ENCODE measurements at regions not wholly inside any gene's neighbourhood (a gene's known extent, or its start where the extent isn't known, plus 50 kb on each side); places are given as distances from the start of the nearest gene placed in this dataset.
"Not testable (repeated sequence)": the region's sequence is repeated elsewhere in the genome, so short reads cannot be mapped to it uniquely, and the experiment has no call there.

DNA sequence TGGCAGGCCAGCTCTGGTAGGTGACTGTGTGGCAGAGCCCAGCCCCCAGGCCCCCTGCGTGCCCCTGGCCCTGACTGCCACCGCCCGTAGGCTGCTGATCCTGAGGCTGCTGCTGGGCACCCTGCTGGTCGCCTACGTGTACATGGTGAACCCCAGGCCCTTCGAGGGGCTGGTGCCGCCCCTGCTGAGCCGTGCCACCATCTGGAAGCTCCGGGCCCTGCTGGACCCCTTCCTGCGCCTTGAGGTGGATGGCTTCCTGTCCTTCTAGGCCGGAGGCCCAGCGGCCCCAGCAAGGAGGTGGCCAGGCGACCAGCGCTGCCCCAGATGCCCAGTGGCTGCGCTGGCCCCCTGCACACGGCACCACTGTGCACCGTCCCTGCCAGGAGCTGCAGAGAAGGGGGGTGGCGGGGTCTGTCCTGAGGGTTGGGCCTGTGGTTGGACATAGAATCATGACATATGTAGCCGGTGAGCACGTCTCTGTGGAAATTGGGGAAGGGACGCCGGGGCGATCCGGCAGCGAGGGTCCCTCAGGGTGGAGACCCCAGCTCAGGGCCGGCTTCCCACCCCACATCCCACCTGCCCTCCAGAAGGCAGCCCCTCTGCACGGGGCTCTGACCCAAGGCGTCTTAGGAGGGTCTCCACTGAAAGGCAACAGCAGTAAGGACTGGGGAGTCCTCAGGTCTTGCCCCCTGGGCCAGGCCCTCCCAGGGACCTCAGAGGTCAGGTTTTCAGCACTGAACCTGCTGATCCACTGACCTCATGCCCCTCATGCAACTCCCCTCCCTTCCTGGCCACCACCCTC is 185.4 kb downstream of the IGLL1 start:
- Mint-ChIP-seq H3K9me3 (no peaks in the 10 kb centered on the region), H3K36me3 (no peaks in the 10 kb centered on the region), H3K4me3 (no peak overlapping the region), H3K27ac (no peak overlapping the region), H3K27me3 (peaks cover 17% of the 10 kb centered on the region), H3K4me1 (peaks cover 7% of the 10 kb centered on the region)
- no peak for ATAC-seq

DNA sequence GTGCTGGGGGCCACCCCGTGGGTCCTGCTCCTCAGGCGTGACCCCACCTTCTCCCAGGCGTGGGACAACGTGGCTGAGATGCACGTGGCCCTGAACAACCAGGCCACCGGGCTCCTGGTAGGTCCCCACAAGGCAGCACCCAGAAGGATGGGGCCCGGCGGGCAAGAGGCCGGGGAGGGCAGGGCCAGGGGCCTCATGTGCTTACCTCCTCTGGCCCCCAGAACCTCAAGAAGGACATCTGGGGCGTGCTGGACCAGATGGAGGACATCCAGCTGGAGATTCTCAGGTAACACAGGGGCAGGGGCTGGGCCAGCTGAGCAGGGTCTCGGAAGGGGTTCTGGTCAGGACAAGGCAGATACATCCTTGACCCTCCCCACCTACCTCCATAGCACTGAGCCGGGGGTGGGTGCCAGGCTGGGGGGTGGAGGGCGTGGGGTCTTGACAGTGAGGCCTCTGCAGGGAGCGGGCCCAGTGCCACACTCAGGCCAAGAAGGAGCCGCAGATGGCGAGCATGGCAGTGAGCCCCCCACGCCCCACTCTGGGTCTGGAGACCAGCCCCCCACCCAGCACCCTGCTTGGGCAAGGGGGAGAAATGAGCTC is 186.3 kb downstream of the IGLL1 start:
- Mint-ChIP-seq H3K36me3 (no peaks in the 10 kb centered on the region), H3K27me3 (peaks cover 17% of the 10 kb centered on the region), H3K9me3 (no peaks in the 10 kb centered on the region), H3K4me1 (peaks cover 3% of the 10 kb centered on the region), H3K27ac (no peak overlapping the region), H3K4me3 (no peak overlapping the region)
- peak; percentile 1 for ATAC-seq

DNA sequence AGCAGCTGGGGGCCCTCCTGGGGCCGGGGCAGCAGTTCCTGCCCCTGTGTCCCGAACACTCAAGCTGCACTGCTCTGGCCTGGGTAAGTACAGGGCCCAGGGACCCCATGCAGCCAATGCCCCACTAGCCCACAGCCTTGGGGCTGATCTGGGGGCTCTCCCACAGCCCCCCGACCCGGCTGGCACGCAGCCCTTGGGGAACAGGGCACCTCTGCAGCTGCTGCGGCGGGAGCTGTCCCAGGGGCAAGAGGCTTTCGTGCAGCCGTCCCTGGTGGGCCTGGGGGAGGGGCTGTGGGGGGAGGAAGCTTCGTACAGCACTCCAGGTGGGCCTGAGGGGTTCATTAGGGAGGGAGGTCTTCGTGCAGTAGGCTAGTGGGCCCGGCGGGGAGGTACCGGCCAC is 186.9 kb downstream of the IGLL1 start:
- H3K9me3 Mint-ChIP-seq, H3K27ac Mint-ChIP-seq, ATAC-seq, H3K4me1 Mint-ChIP-seq, H3K4me3 Mint-ChIP-seq, H3K36me3 Mint-ChIP-seq: not testable (repeated sequence)
- H3K27me3 Mint-ChIP-seq: peaks cover 17% of the 10 kb centered on the region

DNA sequence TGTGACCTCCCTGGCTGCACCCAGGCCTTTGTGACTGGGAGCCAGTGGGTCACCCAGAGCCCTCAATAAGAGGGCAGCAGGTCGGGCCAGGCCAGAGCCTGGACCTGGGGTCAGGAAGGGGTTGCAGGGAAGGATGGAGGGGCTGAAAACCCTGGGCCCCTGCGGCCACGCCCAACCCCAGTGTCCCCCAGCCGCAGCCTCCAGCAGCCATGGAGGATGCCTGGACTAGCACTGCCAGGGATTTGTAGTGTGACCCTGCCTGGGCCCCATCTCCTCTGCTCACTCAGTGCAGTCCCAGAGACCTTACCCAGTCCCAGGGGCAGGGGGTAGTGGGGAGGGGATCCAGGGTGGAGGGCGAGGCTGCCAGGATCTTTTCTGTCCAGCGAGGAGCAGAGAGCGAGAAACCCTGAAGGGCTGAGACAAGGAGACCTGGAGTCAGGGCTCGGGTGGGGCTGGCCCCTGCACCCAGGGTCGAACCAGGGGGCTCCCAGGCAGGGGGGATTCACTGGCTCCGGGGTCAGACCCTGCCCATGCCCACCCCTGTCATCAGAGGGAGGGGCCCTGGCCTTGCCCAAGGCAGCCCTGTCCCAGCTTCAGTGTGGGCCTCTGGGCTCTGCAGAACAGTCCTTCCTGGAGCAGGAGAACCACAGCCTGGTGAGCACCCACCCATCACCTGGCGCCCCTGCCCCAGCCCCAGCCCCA is 187.5 kb downstream of the IGLL1 start:
- H3K27me3 Mint-ChIP-seq: peaks cover 17% of the 10 kb centered on the region
- no peaks in the 10 kb centered on the region for H3K9me3 Mint-ChIP-seq
- H3K4me3 Mint-ChIP-seq: no peak overlapping the region
- no peak overlapping the region for H3K27ac Mint-ChIP-seq
- H3K36me3 Mint-ChIP-seq: no peaks in the 10 kb centered on the region
- H3K4me1 Mint-ChIP-seq: no peaks in the 10 kb centered on the region
- no peak for ATAC-seq

DNA sequence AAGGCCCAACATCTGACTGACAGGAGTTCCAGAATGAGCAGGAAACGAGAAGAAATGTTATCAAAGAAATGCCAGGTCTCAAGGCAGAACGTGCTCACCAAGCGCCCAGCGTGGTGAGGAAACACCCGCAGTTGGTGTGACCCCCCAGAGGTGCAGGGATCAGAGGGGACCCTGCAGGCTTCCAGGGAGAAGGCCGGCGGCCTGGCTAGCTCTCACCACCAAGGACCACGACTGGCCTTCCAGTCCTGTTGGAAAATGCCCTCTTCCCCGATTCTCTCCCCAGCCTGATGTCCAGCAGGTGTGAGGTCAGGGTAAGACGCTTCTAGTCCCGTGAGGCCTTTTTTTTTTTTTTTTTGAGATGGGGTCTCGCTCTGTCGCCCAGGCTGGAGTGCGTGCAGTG is 189.1 kb downstream of the IGLL1 start:
- no peaks in the 10 kb centered on the region for H3K36me3 Mint-ChIP-seq
- H3K27ac Mint-ChIP-seq: no peak overlapping the region
- H3K9me3 Mint-ChIP-seq: no peaks in the 10 kb centered on the region
- peaks cover 3% of the 10 kb centered on the region for H3K4me1 Mint-ChIP-seq
- no peak for ATAC-seq
- peaks cover 30% of the 10 kb centered on the region for H3K27me3 Mint-ChIP-seq
- H3K4me3 Mint-ChIP-seq: no peak overlapping the region

DNA sequence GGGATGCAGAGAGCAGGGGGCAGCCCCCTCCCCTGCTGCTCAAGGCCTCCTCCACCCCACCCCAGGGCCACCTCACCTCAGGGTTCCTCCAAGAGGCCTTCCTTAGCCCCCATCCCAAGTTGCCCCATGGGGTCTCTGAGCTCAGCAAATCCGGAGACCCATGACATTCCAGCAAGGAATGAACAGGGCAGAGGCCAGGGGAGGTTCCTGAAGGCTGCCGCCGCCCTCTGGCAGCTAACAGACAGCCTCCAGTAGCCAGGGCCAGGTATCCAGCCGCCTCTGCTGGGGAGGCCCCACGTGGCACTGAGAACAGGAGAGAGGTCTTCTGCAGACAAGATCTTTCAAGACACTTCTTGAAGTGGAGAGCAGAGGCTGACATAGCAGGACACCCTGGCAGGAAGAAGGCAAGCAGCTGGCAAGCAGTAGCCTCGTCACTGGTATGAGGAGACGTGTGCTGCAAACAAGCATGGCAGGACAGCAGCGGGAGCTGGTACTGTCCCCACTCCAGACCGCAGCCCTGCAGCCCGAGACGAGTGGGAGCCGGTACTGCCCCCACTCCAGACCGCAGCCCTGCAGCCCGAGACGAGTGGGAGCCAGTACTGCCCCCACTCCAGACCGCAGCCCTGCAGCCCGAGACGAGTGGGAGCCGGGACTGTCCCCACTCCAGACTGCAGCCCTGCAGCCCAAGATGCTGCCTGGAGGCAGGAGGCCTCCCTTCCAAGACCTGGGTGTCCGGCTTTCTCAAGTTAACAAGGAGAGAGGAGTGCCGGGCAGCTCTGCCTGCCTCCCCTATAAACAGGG is 190.6 kb downstream of the IGLL1 start:
- Mint-ChIP-seq H3K9me3 (no peaks in the 10 kb centered on the region), H3K36me3 (no peaks in the 10 kb centered on the region), H3K4me3 (no peak overlapping the region), H3K27ac (no peak overlapping the region), H3K27me3 (peaks cover 45% of the 10 kb centered on the region), H3K4me1 (peaks cover 8% of the 10 kb centered on the region)
- no peak for ATAC-seq

DNA sequence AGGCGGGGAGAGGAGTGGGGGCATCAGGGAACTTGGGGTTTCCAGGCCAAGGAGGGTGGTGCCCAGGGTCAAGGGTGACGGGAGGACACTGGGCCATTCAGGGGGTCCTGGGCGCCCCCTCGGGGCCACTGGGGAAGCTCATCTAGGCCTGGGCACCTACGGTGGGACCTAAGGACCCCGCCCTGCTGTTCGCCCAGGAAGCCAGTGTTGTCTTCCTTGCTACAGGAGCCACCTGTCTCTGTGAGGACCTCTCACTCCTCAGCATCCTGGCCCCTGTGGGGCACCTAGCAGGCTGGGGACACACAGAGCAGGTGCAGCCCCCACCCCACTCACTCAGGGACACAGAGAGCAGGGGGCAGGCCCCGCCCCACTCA is 191.6 kb downstream of the IGLL1 start:
- Mint-ChIP-seq H3K4me3 (no peak overlapping the region), H3K27me3 (peaks cover 54% of the 10 kb centered on the region), H3K36me3 (no peaks in the 10 kb centered on the region), H3K9me3 (no peaks in the 10 kb centered on the region), H3K27ac (no peak overlapping the region), H3K4me1 (peaks cover 8% of the 10 kb centered on the region)
- no peak for ATAC-seq

DNA sequence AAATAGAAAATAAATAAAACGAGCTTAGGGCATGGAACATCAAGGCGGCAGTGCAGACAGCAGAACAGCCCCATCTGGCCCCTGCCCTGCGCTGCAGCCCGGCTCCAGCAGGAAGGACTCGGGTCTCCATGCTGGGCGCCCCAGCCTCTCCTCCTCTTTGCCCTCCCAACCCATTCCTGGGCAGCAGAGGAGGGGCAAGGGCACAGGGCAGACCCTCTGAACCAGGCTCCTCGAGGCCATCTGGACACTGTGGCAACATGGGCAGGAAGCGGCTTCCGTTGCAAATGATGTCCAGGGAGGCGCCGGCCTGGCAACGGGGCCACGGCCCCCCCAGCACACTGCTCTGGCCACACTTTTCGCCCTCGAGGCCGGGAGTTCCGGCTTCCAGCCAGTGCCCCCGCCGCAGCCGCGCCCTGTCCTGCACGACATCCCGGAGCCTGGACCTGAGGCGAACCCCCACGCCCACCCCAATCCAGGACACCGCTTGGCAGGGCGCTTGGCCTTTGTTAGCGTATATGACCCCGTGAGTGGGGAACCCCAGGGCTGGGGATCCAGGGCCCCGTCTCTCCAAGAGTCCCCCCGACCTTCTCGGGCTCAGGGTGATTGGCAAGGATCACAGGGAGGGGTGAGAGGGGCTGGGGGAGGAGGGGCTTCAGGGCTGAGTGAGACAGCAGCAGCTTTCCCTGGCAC is 192.1 kb downstream of the IGLL1 start:
- H3K27me3 Mint-ChIP-seq: peaks cover 59% of the 10 kb centered on the region

DNA sequence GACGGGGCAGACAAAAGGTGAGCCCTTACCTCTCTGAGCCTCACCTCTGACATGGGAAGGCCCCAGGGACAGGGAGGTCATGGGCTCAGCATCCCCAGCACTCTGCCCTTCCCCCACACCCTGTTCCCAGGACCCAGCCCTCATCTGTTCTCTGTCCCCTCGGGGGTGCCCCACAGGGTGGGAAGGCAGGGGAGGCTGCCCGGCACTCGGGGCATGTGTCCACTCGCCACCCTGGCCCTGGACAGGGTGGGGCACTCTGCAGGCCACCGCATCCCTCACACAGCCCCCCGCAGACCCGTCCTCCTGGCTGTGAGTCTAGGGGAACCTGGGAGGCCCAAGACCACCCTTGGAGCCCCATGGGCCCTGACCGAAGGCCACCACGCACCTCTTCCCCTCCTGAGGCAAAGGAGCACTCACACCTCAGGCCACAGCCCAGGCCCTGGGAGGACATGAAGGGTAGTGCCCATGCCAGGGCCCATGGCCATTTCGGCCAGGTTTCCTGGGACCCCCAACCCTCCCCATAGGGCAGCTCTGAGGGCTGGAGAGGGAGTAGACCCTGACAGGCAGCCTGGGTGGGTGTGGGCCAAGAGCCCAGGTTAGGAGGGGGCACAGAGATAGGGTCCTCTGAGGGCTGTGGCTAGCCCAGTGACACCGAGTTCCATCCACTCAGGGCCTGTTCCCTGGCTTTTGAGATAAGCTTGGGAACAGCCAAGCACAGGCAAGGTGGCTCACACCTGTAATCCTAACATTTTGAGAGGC is 193.1 kb downstream of the IGLL1 start:
- H3K27ac Mint-ChIP-seq: no peak overlapping the region
- no peak for ATAC-seq
- peaks cover 8% of the 10 kb centered on the region for H3K4me1 Mint-ChIP-seq
- no peak overlapping the region for H3K4me3 Mint-ChIP-seq
- H3K27me3 Mint-ChIP-seq: peaks cover 62% of the 10 kb centered on the region
- no peaks in the 10 kb centered on the region for H3K9me3 Mint-ChIP-seq
- H3K36me3 Mint-ChIP-seq: no peaks in the 10 kb centered on the region

More for the DNA sequence above, 192.1 kb downstream of the IGLL1 start:
- Mint-ChIP-seq H3K9me3 (no peaks in the 10 kb centered on the region), H3K27ac (no peak overlapping the region), H3K4me1 (peaks cover 8% of the 10 kb centered on the region), H3K4me3 (no peak overlapping the region), H3K36me3 (no peaks in the 10 kb centered on the region)
- no peak for ATAC-seq

DNA sequence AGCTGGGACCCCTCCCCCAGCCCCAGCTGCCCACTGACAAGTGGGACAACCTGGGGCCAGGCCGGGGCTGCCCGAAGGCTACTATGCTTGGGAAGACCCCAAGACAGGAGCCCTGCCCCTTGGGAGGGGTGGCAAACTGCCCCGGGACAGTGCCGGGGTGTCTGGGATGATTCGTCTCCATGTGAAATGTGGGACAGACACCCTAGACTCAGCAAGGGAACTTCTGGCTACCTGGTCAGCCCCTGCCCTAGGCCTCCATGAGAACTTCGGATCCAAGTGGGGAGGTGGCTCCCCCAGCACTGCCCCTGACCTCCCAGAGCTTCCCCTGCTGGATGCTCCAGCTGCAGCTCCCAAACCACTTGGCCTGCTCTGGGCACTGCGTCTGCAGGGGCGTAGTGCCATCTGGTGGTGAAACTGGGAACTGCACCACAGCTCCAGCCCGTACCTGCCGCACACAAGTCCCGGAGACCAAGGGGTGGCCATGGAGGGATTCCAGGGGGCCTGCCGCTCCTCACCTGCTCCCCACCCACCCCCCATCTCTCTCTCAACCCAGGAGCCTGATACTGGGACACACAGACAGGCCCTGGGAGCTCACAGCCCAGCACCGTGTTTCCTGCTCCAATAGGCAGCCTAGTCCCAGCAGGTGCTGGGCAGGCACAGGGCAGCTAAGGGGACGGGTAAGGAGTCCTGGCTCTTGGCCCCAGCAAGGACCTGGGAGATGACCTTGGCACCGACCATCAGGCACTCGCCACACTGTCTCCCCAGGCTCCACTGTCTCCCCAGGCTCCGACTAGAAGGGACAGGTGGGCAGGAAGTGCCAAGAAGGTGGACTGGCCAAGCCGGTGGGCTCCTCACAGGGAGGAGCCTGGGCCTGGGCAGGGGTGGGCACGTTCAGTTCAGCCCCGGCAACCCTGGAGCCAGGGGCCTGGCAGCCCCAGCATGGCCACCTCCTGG is 194.1 kb downstream of the IGLL1 start:
- Mint-ChIP-seq H3K27ac (no peak overlapping the region), H3K9me3 (no peaks in the 10 kb centered on the region)

DNA sequence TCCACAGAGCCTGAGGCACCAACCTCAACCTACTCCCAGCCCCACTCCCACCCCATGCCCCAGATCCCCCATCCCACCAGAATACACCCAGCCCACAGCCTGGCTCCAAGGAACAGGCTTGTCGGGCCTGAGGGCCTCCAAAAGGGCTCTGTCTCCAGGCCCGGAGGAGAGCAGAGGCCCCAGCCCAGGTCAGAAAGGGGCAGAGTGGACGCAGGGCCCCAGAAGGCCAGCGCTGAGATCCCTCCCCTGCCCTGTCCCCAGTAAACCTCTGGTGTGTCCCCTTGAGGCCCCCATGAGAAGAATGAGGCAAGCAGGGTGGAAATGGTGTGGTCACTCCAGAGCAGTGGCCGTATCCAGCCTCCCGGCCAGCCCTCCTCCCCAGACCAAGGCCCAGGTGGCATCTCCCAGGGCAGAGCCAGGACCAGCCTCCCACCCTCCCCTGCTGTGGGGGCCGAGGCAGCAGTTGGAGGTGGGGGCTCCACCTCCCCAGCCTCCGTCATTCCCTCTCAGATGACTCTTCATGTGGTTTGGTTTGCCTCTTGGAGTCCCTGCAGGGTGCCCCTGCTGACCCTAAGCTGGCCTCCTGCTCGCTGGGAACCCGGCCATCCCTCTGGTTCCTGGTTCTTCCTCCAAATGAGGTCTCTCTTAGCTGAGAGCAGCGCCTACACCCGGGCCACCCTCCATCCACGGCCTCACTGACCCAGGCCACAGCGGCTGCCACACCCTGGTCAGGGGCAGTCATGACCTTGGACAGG is 195.0 kb downstream of the IGLL1 start:
- Mint-ChIP-seq H3K4me3 (no peak overlapping the region), H3K27me3 (peaks cover 60% of the 10 kb centered on the region)

More for the DNA sequence above, 194.1 kb downstream of the IGLL1 start:
- Mint-ChIP-seq H3K36me3 (no peaks in the 10 kb centered on the region), H3K4me3 (no peak overlapping the region), H3K27me3 (peaks cover 60% of the 10 kb centered on the region), H3K4me1 (peaks cover 8% of the 10 kb centered on the region)
- peak; percentile 75 for ATAC-seq

DNA sequence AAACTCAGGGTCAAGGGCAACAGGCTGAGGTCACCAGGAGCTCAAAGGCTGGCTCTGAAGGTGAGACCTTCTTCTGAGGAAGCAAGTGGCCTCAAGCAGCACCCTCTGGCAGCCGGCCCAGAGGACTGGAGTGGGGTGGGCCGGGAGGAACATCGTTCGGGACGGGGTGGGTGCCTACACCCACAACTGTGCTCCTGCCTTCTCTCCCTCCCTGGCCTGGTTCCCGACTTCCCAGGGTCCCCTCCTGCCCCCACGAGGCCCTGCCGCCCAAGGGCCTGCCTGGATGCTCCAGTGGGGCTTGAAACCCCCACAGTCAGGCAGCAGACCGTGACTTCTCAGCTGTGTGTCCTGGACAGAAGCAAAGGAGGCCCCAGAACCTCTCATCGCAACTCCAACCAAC is 195.7 kb downstream of the IGLL1 start:
- no peaks in the 10 kb centered on the region for H3K36me3 Mint-ChIP-seq
- H3K9me3 Mint-ChIP-seq: no peaks in the 10 kb centered on the region
- H3K27me3 Mint-ChIP-seq: peaks cover 60% of the 10 kb centered on the region
- H3K27ac Mint-ChIP-seq: no peak overlapping the region
- ATAC-seq: no peak
- H3K4me3 Mint-ChIP-seq: no peak overlapping the region
- H3K4me1 Mint-ChIP-seq: peaks cover 8% of the 10 kb centered on the region

More for the DNA sequence above, 195.0 kb downstream of the IGLL1 start:
- no peak for ATAC-seq
- Mint-ChIP-seq H3K36me3 (no peaks in the 10 kb centered on the region), H3K9me3 (no peaks in the 10 kb centered on the region), H3K27ac (no peak overlapping the region), H3K4me1 (peaks cover 8% of the 10 kb centered on the region)

All from stimulated activated memory B cell treated with anti-CD40 and anti-IgM and Interleukin-4, amounts not matched to agents 10 μg/mL and 1 μg/mL and 100 μg/mL, for 72 hours (primary cell).